Prostate gland (tissue), 2 donors: ENCODE measurements at regions not wholly inside any gene's neighbourhood (a gene's known extent, or its start where the extent isn't known, plus 50 kb on each side); places are given as distances from the start of the nearest gene placed in this dataset.

ENCODE experiments used
- DNase-seq: peaks from one replicate; pipeline ENCODE4 v3.0.0-alpha.2; 2019; ENCODE audit warnings: low spot score
- H3K27ac ChIP-seq, 2 donors: fragments of 200-600 bp; sonication (generic); 2 replicates each; pipeline ENCODE4 v1.5.1; 2017 to 2019
- H3K27me3 ChIP-seq: fragments of 200-600 bp; sonication (generic); replicated peaks from 2 replicates; pipeline ENCODE4 v1.5.1; 2019; ENCODE audit not compliant: insufficient read depth
- H3K36me3 ChIP-seq, 2 donors: fragments of 200-600 bp; sonication (generic); 1 replicate in 1 of 2; 2 replicates in 1 of 2; pipeline versions ENCODE4 v1.5.1 to v1.8.1; 2017 to 2019
- H3K4me1 ChIP-seq: fragments of 200-600 bp; sonication (generic); replicated peaks from 2 replicates; pipeline ENCODE4 v1.5.1; 2019
- H3K4me3 ChIP-seq, 2 donors: fragments of 200-600 bp; sonication (generic); 2 replicates each; pipeline ENCODE4 v1.5.1; 2017 to 2019
- H3K9me3 ChIP-seq: fragments of 200-600 bp; sonication (generic); 2 replicates; pipeline ENCODE4 v1.5.1; 2017
- POLR2A ChIP-seq: fragments of 450-650 bp; IDR thresholded peaks from one replicate; pipeline ENCODE4 v1.6.1; 2016; ENCODE audit warnings: antibody characterized with exemption, mild to moderate bottlenecking
- POLR2AphosphoS5 ChIP-seq: sonication (generic); formaldehyde crosslinking; IDR thresholded peaks from one replicate; pipeline ENCODE4 v1.6.1; 2017; ENCODE audit warnings: antibody characterized with exemption
- WGBS: methylation state at CpG from one replicate; pipeline ENCODE4 v1.1.5; 2018; 5-methylcytosine and 5-hydroxymethylcytosine counted together
- intact Hi-C: fragments of 100-400 bp; cut with DNase I; formaldehyde crosslinking; loops from one replicate; pipeline ENCODE4 v1.14.2; 2022
- TF ChIP-seq, protein P1 (sequence below), 4 experiments: fragments of 200-600 bp in 2 of 4; fragments of 450-650 bp in 2 of 4; sonication (generic) in 2 of 4; IDR thresholded peaks; 1 replicate in 3 of 4; 2 replicates in 1 of 4; pipeline ENCODE4 v1.5.1; 2016 to 2019; ENCODE audit warnings: antibody characterized with exemption in 4 of 4, mild to moderate bottlenecking in 2 of 4, moderate library complexity in 2 of 4

DNA sequence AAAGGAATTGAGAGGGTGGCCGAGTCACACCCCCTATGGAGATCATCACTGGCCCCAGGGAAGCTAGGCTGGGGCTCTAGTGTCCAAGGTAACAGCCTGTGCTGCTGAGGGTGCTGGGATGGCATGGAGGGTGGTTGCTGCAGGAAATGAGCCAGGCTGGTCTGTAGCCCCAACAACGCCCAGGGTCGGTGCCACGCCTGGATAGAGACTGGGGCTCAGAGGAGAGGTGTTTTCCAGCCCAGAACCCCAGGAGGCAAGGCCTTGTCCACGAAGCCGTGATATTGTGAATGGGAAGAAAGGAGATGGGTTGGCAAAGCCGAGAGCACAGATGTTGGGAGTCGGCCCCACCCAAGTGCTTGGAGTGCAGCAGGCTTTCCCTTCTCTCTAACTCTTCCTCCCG, 68.9 kb upstream of the ACTRT2 start:
- intact Hi-C loops, result no loop called here
- WGBS, result 83% methylated on average over 9 of the region's 9 CpGs

DNA sequence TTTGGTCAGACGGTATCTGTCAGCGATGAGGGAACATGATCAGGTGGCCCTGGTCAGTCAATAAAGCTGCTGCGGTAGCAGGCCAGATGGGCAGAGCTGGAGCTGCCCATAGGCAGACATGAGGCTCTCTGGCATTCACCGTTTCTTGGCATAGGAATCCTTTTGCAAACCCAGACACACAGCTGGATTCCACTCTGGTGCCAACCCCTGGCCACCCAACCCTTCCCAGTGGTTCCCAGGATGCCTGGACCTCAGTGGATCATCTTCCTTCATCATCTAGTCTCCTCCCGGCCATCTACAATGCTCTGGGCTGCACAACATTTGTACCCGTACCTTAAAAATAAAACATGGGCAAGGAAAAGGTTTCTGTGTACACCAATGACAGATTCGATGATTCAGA, 68.3 kb upstream of the ACTRT2 start:
- H3K9me3 ChIP-seq, result no peaks in the 10 kb centered on the region
- H3K27ac ChIP-seq, result no peak overlapping the region
- no peaks in the 10 kb centered on the region for H3K36me3 ChIP-seq
- intact Hi-C loops, result no loop called here
- no peak for TF ChIP-seq POLR2A
- TF ChIP-seq, protein P1, sequence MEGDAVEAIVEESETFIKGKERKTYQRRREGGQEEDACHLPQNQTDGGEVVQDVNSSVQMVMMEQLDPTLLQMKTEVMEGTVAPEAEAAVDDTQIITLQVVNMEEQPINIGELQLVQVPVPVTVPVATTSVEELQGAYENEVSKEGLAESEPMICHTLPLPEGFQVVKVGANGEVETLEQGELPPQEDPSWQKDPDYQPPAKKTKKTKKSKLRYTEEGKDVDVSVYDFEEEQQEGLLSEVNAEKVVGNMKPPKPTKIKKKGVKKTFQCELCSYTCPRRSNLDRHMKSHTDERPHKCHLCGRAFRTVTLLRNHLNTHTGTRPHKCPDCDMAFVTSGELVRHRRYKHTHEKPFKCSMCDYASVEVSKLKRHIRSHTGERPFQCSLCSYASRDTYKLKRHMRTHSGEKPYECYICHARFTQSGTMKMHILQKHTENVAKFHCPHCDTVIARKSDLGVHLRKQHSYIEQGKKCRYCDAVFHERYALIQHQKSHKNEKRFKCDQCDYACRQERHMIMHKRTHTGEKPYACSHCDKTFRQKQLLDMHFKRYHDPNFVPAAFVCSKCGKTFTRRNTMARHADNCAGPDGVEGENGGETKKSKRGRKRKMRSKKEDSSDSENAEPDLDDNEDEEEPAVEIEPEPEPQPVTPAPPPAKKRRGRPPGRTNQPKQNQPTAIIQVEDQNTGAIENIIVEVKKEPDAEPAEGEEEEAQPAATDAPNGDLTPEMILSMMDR (IDR thresholded peaks at IDR 0.05), result no peak
- TF ChIP-seq POLR2AphosphoS5, result no peak
- DNase-seq, result no peak
- peaks cover 8% of the 10 kb centered on the region for H3K27me3 ChIP-seq
- no peak overlapping the region for H3K4me3 ChIP-seq
- H3K4me1 ChIP-seq, result no peaks in the 10 kb centered on the region
- 90% methylated on average over 7 of the region's 7 CpGs for WGBS

More for the DNA sequence above, 68.9 kb upstream of the ACTRT2 start:
- peaks cover 11% of the 10 kb centered on the region for H3K27me3 ChIP-seq
- no peaks in the 10 kb centered on the region for H3K4me1 ChIP-seq
- no peak overlapping the region for H3K4me3 ChIP-seq
- H3K27ac ChIP-seq, result no peak overlapping the region
- no peak for DNase-seq
- TF ChIP-seq, protein P1 (IDR thresholded peaks at IDR 0.05), result no peak
- TF ChIP-seq POLR2A (no peak), POLR2AphosphoS5 (no peak)
- no peaks in the 10 kb centered on the region for H3K36me3 ChIP-seq
- no peaks in the 10 kb centered on the region for H3K9me3 ChIP-seq

DNA sequence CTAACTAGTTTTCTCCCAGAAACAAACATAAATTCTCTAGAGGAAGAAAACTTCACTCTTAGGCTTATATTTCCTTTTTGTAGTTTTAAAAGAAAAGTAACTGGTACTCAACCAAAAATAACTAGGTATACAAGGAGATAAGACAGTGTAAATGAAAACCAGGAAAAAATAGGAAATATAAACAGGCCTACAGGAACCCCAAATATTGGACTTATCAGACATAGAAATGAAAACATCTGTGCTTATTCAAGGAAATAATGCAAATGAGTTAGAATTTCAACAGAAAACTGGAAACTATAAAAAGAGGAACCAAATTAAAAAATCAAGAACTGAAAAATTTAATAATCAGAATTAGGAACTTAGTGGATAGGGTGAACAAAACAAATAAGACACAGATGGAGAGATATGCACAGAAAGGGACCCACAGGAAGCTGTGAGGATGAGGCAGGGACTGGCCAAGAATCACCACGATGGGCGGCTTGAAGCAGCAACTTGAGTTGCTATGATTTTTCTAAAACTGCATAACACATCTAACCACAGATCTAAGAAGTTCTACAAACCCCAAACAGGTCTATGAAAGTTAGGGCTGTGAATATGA, 67.5 kb upstream of the ACTRT2 start:
- Histone ChIP-seq H3K36me3 (no peaks in the 10 kb centered on the region), H3K27me3 (no peaks in the 10 kb centered on the region), H3K4me1 (no peaks in the 10 kb centered on the region), H3K27ac (no peak overlapping the region), H3K9me3 (no peaks in the 10 kb centered on the region), H3K4me3 (no peak overlapping the region)
- TF ChIP-seq, protein P1 (IDR thresholded peaks at IDR 0.05), result no peak
- no peak for TF ChIP-seq POLR2A
- TF ChIP-seq POLR2AphosphoS5, result no peak
- 88% methylated on average over 2 of the region's 2 CpGs for WGBS
- no peak for DNase-seq
- intact Hi-C loops, result no loop called here

DNA sequence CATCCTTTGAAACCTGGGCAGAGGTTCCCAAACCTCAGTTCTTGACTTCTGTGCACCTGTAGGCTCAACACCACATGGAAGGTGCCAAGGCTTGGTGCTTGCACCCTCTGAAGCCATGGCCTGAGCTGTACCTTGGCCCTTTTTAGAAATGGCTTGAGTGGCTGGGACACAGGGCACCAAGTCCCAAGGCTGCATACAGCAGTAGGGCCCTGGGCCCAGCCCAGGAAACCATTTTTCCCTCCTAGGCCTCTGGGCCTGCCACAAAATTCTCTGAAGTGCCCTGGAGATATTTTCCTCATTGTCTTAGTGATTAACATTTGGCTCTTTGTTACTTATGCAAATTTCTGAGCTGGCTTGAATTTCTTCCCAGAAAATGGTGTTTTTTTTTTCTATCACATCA, 65.6 kb upstream of the ACTRT2 start:
- Histone ChIP-seq H3K4me1 (no peaks in the 10 kb centered on the region), H3K27me3 (no peaks in the 10 kb centered on the region), H3K27ac (no peak overlapping the region), H3K36me3 (no peaks in the 10 kb centered on the region), H3K4me3 (no peak overlapping the region), H3K9me3 (no peaks in the 10 kb centered on the region)
- TF ChIP-seq POLR2AphosphoS5 (no peak), POLR2A (no peak)
- TF ChIP-seq, protein P1 (IDR thresholded peaks at IDR 0.05), result no peak
- no peak for DNase-seq
- intact Hi-C loops, result no loop called here

DNA sequence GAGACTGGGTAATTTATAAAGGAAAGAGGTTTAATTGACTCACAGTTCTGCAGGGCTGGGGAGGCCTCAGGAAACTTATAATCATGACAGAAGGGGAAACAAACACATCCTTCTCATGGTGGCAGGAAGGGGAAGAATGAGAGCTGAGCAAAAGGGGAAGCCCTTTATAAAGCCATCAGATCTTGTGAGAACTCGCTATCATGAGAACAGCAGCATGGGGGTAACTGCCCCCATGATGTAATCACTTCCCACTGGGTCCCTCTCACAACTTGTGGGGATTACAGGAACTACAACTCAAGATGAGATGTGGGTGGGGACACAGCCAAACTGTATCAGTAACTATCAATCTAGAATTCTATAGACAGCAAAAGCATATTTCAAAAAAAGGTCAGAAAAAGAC, 64.7 kb upstream of the ACTRT2 start:
- no peak overlapping the region for H3K4me3 ChIP-seq
- no peaks in the 10 kb centered on the region for H3K9me3 ChIP-seq
- DNase-seq, result no peak
- intact Hi-C loops, result no loop called here
- no peaks in the 10 kb centered on the region for H3K36me3 ChIP-seq
- TF ChIP-seq, protein P1 (IDR thresholded peaks at IDR 0.05), result no peak
- no peak for TF ChIP-seq POLR2A
- TF ChIP-seq POLR2AphosphoS5, result no peak
- H3K27me3 ChIP-seq, result no peaks in the 10 kb centered on the region
- H3K27ac ChIP-seq, result no peak overlapping the region
- H3K4me1 ChIP-seq, result no peaks in the 10 kb centered on the region
- WGBS, result 71% methylated on average over 1 of the region's 1 CpG
